ENCODE measurements at regions not wholly inside any gene's neighbourhood (a gene's known extent, or its start where the extent isn't known, plus 50 kb on each side); places are given as distances from the start of the nearest gene placed in this dataset.

DNA sequence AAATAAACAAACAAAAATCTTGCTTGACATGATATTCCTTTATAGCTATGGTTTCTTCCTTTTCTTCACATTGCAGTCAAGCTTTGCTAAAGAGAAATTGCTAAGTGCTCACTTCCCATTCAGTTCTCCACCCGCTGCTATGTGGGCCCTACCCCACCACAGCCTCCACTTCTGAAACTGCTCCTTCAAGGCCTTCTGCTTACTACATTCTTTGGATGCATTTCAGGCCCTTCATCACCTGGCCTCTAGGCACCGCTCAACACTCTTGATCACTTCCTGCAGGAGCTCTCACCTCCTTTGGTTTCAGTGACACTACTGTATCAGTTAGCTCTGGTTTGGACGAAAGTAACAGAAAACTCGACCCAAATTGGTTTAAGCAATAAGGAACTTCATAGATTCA, 72.4 kb downstream of the KLF5 start:
- Mint-ChIP-seq H3K4me3 (no peak overlapping the region), H3K4me1 (no peaks in the 10 kb centered on the region), H3K9me3 (0 out of 2 replicates have a peak, but pooled peaks cover 3% of the 10 kb centered on the region), H3K27me3 (ENCODE audit: low read depth) (no peaks in the 10 kb centered on the region), H3K27ac (no peak overlapping the region), H3K36me3 (no peaks in the 10 kb centered on the region)
- ATAC-seq: no peak
- TF ChIP-seq, protein P1, sequence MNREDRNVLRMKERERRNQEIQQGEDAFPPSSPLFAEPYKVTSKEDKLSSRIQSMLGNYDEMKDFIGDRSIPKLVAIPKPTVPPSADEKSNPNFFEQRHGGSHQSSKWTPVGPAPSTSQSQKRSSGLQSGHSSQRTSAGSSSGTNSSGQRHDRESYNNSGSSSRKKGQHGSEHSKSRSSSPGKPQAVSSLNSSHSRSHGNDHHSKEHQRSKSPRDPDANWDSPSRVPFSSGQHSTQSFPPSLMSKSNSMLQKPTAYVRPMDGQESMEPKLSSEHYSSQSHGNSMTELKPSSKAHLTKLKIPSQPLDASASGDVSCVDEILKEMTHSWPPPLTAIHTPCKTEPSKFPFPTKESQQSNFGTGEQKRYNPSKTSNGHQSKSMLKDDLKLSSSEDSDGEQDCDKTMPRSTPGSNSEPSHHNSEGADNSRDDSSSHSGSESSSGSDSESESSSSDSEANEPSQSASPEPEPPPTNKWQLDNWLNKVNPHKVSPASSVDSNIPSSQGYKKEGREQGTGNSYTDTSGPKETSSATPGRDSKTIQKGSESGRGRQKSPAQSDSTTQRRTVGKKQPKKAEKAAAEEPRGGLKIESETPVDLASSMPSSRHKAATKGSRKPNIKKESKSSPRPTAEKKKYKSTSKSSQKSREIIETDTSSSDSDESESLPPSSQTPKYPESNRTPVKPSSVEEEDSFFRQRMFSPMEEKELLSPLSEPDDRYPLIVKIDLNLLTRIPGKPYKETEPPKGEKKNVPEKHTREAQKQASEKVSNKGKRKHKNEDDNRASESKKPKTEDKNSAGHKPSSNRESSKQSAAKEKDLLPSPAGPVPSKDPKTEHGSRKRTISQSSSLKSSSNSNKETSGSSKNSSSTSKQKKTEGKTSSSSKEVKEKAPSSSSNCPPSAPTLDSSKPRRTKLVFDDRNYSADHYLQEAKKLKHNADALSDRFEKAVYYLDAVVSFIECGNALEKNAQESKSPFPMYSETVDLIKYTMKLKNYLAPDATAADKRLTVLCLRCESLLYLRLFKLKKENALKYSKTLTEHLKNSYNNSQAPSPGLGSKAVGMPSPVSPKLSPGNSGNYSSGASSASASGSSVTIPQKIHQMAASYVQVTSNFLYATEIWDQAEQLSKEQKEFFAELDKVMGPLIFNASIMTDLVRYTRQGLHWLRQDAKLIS (CRISPR knock-in tag; IDR thresholded peaks at IDR 0.05; ENCODE audit: borderline replicate concordance): no peak
- TF ChIP-seq, protein P2, sequence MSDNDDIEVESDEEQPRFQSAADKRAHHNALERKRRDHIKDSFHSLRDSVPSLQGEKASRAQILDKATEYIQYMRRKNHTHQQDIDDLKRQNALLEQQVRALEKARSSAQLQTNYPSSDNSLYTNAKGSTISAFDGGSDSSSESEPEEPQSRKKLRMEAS (CRISPR knock-in tag; IDR thresholded peaks at IDR 0.05): no peak
- TF ChIP-seq, protein P3, sequence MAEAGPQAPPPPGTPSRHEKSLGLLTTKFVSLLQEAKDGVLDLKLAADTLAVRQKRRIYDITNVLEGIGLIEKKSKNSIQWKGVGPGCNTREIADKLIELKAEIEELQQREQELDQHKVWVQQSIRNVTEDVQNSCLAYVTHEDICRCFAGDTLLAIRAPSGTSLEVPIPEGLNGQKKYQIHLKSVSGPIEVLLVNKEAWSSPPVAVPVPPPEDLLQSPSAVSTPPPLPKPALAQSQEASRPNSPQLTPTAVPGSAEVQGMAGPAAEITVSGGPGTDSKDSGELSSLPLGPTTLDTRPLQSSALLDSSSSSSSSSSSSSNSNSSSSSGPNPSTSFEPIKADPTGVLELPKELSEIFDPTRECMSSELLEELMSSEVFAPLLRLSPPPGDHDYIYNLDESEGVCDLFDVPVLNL (CRISPR knock-in tag; IDR thresholded peaks at IDR 0.05; ENCODE audit: borderline replicate concordance, low read depth): no peak
- TF ChIP-seq, protein P4, sequence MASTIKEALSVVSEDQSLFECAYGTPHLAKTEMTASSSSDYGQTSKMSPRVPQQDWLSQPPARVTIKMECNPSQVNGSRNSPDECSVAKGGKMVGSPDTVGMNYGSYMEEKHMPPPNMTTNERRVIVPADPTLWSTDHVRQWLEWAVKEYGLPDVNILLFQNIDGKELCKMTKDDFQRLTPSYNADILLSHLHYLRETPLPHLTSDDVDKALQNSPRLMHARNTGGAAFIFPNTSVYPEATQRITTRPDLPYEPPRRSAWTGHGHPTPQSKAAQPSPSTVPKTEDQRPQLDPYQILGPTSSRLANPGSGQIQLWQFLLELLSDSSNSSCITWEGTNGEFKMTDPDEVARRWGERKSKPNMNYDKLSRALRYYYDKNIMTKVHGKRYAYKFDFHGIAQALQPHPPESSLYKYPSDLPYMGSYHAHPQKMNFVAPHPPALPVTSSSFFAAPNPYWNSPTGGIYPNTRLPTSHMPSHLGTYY (CRISPR knock-in tag; IDR thresholded peaks at IDR 0.05): no peak
- TF ChIP-seq ELF4 (CRISPR knock-in tag; IDR thresholded peaks at IDR 0.05; ENCODE audit: low read depth) (no peak), RELA (CRISPR knock-in tag; IDR thresholded peaks at IDR 0.05; ENCODE audit: borderline replicate concordance) (no peak), ZBTB21 (CRISPR knock-in tag; IDR thresholded peaks at IDR 0.05; ENCODE audit: borderline replicate concordance) (no peak), TCF7 (CRISPR knock-in tag; IDR thresholded peaks at IDR 0.05; ENCODE audit: low read depth) (no peak), PRRX2 (CRISPR knock-in tag; IDR thresholded peaks at IDR 0.05) (no peak), GRHL2 (CRISPR knock-in tag; IDR thresholded peaks at IDR 0.05; ENCODE audit: insufficient replicate concordance, severe bottlenecking) (no peak), NR3C1 (CRISPR knock-in tag; conservative IDR thresholded peaks at IDR 0.05; ENCODE audit: low read depth) (no peak), MYBL2 (CRISPR knock-in tag; IDR thresholded peaks at IDR 0.05) (no peak), FOXP1 (CRISPR knock-in tag; IDR thresholded peaks at IDR 0.05; ENCODE audit: borderline replicate concordance) (no peak)
- TF ChIP-seq, protein P5, sequence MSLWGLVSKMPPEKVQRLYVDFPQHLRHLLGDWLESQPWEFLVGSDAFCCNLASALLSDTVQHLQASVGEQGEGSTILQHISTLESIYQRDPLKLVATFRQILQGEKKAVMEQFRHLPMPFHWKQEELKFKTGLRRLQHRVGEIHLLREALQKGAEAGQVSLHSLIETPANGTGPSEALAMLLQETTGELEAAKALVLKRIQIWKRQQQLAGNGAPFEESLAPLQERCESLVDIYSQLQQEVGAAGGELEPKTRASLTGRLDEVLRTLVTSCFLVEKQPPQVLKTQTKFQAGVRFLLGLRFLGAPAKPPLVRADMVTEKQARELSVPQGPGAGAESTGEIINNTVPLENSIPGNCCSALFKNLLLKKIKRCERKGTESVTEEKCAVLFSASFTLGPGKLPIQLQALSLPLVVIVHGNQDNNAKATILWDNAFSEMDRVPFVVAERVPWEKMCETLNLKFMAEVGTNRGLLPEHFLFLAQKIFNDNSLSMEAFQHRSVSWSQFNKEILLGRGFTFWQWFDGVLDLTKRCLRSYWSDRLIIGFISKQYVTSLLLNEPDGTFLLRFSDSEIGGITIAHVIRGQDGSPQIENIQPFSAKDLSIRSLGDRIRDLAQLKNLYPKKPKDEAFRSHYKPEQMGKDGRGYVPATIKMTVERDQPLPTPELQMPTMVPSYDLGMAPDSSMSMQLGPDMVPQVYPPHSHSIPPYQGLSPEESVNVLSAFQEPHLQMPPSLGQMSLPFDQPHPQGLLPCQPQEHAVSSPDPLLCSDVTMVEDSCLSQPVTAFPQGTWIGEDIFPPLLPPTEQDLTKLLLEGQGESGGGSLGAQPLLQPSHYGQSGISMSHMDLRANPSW (CRISPR knock-in tag; conservative IDR thresholded peaks at IDR 0.05; ENCODE audit: low read depth): no peak
- TF ChIP-seq, protein P6, sequence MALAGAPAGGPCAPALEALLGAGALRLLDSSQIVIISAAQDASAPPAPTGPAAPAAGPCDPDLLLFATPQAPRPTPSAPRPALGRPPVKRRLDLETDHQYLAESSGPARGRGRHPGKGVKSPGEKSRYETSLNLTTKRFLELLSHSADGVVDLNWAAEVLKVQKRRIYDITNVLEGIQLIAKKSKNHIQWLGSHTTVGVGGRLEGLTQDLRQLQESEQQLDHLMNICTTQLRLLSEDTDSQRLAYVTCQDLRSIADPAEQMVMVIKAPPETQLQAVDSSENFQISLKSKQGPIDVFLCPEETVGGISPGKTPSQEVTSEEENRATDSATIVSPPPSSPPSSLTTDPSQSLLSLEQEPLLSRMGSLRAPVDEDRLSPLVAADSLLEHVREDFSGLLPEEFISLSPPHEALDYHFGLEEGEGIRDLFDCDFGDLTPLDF (CRISPR knock-in tag; IDR thresholded peaks at IDR 0.05): no peak
- TF ChIP-seq, protein P7, sequence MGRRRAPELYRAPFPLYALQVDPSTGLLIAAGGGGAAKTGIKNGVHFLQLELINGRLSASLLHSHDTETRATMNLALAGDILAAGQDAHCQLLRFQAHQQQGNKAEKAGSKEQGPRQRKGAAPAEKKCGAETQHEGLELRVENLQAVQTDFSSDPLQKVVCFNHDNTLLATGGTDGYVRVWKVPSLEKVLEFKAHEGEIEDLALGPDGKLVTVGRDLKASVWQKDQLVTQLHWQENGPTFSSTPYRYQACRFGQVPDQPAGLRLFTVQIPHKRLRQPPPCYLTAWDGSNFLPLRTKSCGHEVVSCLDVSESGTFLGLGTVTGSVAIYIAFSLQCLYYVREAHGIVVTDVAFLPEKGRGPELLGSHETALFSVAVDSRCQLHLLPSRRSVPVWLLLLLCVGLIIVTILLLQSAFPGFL (CRISPR knock-in tag; IDR thresholded peaks at IDR 0.05; ENCODE audit: borderline replicate concordance): no peak
- TF ChIP-seq, protein P8, sequence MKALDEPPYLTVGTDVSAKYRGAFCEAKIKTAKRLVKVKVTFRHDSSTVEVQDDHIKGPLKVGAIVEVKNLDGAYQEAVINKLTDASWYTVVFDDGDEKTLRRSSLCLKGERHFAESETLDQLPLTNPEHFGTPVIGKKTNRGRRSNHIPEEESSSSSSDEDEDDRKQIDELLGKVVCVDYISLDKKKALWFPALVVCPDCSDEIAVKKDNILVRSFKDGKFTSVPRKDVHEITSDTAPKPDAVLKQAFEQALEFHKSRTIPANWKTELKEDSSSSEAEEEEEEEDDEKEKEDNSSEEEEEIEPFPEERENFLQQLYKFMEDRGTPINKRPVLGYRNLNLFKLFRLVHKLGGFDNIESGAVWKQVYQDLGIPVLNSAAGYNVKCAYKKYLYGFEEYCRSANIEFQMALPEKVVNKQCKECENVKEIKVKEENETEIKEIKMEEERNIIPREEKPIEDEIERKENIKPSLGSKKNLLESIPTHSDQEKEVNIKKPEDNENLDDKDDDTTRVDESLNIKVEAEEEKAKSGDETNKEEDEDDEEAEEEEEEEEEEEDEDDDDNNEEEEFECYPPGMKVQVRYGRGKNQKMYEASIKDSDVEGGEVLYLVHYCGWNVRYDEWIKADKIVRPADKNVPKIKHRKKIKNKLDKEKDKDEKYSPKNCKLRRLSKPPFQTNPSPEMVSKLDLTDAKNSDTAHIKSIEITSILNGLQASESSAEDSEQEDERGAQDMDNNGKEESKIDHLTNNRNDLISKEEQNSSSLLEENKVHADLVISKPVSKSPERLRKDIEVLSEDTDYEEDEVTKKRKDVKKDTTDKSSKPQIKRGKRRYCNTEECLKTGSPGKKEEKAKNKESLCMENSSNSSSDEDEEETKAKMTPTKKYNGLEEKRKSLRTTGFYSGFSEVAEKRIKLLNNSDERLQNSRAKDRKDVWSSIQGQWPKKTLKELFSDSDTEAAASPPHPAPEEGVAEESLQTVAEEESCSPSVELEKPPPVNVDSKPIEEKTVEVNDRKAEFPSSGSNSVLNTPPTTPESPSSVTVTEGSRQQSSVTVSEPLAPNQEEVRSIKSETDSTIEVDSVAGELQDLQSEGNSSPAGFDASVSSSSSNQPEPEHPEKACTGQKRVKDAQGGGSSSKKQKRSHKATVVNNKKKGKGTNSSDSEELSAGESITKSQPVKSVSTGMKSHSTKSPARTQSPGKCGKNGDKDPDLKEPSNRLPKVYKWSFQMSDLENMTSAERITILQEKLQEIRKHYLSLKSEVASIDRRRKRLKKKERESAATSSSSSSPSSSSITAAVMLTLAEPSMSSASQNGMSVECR (CRISPR knock-in tag; IDR thresholded peaks at IDR 0.05; ENCODE audit: borderline replicate concordance): no peak
- no peak for DNase-seq (ENCODE audit: low spot score)
- CTCF ChIA-PET: interaction anchor here (1.0 kb wide), 1 partner anchor 322 kb away, joined by 3 read pairs; no protein-coding TSS in a partner anchor
- POLR2A ChIA-PET: no interaction called here

Data from WTC11 (cell line).